ENCODE measurements at regions not wholly inside any gene's neighbourhood (a gene's known extent, or its start where the extent isn't known, plus 50 kb on each side); places are given as distances from the start of the nearest gene placed in this dataset.

DNA sequence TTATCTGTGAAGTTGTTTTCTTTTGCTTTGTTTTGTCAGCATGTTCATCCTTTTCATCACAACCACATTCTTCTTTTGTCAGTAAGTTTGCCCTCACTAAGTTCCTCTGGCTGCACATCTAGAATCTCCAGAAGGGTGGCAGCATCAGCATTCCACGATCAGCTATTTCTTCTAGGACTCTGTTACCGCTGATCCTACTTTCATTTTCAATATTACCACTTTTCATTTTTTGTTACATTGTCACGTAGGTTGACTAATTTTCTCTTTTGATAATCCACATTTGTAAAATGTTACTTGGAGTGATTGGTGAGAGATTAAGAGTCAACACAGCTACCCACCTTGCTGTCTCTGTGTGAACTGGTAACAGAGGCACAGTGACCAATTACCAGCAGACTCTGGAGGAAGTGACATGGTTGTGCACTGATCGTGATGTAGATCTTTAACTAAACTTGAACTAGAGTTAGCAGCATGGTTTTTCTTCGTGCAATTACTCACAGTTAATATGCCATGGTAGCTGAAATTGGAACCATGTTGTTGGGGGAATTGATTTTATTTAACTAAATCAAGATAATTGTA lies 307.9 kb upstream of the SLC35B3 start:
- no peak for DNase-seq (ENCODE audit: low read depth)

DNA sequence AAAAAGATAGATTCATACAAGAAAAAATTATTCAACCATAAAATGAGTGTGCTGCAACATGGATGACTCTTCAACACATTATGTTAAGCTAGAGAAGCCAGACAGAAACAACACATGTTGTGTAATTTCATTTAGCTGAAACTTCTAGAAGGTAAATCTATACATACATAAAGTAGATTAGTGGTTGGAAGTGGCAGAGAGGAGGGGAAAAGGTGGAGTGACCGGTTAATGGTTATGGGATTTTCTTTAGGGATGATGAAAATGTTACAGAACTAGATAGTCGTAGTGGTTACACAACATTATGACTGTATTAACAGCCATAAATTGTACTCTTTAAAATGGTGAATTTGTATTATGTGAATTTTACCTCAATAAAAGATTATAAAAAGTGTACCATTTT lies 304.1 kb upstream of the SLC35B3 start:
- DNase-seq (ENCODE audit: low read depth): no peak

DNA sequence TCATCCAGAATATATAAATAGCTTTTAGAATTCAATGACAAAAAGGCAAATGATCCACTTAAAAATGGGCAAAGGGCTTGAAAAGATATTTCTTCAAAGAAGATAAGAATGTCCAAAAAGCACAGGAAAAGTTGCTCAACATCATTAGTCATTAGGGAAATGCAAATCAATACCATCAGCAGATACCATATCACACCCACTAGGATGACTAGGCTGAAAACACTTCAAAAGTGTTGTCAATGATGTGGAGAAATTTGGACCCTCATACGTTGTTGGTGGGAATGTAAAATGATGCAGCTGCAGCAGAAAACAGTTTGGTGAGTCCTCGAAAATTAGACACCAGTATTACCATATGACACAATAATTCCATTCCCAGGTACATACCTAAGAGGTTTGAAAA lies 303.6 kb upstream of the SLC35B3 start:
- DNase-seq (ENCODE audit: low read depth): no peak

DNA sequence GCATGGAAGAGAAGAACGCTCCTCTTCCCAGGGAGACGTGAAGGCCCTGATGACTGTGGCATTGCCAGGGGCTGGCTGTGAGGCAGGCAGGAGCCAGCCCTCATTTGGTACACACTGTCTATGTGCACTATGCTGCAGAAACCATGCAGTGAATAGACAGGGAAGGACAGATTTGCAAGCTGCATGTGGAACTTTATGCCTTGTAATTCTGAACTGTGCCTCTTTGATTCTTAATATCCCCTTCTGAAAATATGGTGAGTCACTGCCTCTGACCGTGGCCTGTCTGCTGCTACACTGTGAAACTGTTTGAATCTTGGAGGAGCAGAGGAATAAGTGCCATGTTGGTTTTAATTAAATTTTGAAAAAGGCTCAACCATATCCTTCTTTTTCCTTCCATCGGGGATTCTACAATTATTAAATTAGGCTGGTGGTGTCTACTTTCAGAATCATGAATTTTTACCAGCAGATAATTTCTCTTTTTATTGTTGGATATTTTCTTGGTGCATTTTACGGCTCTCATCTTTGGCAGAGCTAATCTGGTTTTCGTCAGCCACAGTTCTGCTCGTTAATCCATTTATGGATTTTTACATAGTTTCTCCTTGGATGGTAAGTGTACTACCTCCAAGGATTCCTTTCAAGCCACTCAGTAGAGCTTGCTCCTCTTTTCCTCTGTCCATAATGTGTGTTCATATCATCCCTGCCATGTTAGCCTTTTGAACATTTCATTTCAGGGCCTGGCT lies 301.0 kb upstream of the SLC35B3 start:
- DNase-seq (ENCODE audit: low read depth): no peak

DNA sequence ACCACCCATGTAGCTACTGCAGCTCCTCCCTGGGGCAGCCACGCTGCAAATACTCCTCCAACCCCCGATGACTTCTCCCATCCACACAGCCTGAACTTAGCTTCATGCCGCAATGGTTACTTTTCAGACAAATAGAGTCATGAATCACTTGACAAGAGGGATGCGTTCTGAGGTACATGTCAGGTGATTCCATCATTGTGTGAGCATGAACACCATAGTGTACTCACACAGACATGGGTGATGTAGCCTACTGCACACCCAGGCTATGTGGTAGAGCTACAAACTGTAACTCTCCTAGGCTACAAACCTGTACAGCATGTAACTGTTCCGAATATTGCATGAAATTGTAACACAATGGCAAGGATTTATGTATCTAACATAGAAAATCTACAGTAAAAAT lies 298.5 kb upstream of the SLC35B3 start:
- no peak for DNase-seq (ENCODE audit: low read depth)

DNA sequence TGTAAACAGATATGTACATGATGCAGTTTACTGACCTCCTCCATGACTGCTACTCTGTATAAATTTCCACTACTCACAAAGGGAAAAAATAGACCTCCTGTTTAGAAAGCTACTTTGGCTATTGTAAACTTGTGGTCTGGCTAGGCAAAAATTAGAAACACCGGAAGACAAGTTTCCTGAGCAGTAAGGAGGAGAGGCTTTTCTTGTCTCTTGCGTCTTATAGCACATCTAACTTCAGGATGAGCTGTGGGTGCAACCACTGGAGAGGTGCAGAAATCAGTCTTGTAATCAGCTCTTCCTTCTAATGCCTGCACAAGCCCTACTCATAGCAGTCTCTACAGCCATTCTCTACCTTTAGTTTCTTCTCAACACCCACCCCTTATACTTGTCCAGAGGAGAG lies 296.5 kb upstream of the SLC35B3 start:
- no peak for DNase-seq (ENCODE audit: low read depth)

DNA sequence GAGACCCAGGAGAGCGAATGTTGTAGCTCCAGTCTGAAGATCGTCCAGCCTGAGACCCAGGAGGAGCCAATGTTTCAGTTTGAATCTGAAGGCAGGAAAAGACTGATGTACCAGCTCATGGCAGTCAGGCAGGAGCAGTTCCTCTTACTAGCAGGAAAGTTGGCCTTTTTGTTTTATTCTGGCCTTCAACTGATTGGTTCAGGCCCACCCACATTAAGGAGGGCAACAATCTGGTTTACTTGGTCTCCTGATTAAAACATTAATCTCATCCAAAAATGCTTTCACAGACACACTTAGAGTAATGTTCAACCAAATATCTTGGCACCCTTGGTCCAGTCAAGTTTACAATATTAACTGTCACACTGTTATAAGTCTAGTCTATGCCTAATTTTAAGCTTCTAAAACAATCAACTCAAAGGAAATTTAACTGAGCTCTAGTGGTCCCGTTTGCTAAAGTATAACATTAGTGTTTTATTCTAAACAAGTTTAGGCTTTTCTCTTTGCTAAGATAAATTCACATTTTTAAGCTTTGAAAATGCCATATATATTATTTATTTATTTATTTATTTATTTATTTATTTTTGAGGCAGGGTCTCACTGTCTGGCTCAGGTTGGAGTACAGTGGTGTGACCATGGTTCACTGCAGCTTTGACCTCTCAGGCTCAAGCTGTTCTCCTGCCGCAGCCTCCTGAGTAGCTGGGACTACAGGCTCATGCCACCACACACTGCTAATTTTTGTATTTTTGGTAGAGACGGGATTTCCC lies 275.5 kb upstream of the SLC35B3 start:
- no peak for DNase-seq (ENCODE audit: low read depth)

DNA sequence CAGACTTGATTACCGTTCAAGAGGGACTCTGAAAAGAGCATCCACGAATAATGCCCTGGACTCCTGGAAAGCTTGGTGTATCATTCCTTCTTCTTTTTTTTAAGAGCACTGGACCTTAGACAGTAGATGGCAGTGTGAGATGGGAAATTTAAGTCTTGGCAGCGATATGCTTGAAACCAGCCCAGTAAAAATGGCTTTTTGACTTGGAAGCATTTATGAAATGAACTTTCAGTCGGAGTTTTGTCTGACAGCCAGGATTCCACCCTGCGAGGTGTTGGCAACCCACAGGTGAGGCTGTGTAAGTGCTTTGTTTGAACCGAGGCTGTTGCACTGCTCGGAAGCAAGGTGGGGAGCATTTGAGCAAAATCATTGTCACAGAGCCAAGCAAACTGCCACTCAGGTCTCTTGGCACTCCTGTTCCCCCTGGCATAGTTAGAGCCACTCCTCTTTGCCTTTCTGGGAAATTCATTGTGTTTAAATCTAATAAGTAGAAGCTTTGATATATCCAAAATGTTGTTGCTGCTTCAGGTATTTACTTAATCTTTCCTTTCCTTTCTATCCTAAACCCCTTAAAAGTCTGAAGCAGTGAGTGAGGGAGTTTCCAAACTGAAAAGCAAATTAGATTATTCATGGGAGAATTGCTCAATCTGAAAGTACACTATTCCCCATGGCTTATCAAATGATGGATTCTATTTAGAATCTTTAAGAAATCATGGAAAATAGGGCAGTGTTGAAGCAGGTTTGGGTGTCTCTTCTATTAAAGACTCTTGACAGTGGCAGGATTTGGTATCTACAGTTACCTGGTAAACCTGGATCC lies 272.8 kb upstream of the SLC35B3 start:
- DNase-seq (ENCODE audit: low read depth): no peak

DNA sequence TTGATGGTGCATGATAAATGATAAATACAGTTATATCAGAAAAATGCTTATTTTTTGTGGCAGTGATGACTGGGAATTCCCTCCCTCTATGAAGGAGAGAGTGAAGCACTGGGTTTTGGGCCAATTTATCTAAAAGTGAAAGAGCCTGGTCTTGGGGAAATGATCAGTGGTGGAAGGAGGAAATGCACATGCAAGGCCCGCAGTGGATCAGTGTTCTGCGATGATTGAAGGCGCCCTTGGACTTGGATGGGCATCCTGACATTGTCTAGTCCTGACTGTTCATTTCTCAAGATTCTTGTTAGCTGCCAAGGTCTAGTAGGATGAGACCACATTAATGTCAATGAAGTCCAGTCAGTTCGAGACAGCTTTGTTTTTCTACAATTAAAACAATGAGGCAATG lies 272.0 kb upstream of the SLC35B3 start:
- no peak for DNase-seq (ENCODE audit: low read depth)

DNA sequence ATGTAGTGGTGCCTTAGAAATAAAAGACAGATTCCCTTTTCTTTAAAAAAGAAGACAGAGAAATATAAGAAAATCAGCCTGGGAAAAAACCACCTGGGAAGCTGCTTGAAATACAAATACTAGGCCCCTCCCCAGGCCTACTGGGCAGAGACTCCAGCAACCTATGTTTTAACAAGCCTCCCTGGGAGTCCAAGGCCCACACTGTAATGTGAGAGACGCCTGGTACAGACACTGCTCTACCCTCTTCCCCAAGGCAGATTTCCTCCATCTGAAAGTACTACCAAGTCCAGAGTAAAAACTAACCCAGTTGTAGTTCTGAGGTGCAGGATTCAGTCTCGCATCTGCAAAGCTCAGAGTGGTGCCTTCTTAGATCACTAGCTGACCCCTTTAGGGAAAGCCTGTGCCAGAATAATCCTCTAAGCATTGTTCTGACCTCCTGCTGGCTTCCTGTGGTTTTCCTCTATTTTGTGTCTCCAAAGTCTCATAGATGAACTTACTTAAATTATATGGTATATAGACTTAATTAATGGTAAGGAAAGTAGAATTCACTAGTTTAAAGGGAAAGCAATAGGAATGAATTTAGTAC lies 270.2 kb upstream of the SLC35B3 start:
- no peak for DNase-seq (ENCODE audit: low read depth)

DNA sequence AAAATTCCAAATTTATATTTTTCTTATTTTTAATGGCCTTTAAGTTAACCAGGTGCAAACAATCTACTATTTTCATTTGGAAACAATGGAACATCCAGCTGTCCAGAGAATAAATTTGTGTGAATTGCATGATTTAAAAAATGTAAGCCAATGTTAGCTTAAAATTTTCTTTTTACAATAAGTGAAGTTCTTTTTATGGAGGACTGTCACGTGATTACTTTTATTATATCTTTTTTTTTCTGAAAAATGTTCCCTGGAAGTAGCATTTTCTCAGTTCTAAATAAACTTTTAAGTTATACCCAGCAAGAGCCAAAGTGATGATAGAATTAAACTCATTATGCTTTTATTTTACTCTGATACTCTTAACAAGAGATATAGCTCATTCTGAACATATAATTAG lies 267.7 kb upstream of the SLC35B3 start:
- no peak for DNase-seq (ENCODE audit: low read depth)

DNA sequence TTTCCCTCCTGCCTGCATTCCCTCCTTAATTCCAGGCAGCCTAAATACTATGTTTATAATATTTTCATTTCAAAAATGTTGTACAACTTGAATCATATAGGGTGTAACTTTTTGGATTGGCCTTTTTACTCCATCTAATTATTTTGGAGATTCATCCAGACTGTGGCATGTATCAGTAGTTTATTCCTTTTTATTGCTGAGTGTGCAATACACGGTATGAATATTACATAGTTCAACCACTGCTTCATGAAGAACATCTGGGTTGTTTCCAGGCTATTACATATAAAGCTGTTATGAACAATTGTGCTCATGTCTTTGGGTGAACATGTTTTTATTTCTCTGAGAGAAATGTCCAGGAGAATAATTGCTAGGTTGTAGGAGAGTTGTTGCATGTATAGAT lies 253.5 kb upstream of the SLC35B3 start:
- DNase-seq (ENCODE audit: low read depth): no peak

DNA sequence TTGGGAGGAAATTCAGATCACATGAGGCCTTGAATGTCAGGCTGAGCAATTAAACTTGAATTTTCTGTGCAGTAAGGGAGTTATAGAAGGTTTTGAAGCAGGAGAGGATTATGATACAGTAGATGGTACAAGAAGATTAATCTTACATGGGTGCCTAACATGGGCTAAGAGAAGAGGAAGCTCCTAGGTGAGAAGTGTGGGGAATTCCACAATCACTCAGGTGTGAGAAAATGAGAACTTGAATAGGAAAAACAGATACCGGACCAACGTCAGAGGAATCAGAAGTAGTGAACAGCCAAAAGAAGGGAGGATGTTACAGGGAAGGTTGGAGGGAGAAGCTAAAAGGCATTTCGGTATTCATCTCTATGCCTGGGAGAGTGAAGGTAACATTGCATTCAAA lies 250.7 kb upstream of the SLC35B3 start:
- DNase-seq (ENCODE audit: low read depth): no peak

DNA sequence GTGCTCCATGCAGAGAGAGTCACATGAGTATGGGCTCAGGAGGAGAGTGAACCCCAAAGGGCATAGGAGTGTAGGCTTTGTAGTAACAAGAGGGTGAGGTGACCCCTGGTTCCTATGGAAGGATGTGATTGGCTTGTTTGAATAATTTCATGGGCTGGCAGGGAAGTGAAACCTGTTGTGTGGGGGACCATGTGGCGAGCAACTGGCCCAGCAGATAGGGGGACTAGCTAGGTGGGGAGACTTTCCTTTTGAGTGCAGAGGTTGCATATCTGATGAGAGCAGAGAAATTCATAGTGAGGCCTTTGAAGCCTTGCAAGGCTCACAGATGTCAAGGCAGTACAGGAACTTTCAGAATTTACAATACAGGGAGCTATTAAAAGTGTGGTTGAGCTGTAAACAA lies 247.9 kb upstream of the SLC35B3 start:
- DNase-seq (ENCODE audit: low read depth): no peak

DNA sequence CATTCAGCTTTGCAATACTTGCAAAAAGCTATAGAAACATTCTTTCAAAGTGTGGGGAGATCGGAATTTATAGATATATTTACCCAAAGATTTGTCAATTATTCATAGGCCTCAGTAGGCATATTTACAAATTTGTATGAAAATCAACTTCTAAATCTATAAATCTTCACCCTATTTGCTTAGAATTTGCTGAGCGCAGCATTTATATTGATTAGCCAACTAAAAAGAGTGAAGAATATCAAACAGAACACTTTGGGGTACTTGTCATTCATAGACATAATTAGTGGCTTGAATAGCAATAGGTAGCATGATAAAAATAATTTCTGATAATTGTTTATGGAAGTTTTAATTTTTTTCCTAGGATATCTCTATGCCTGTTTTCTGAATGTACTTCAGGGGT lies 244.5 kb upstream of the SLC35B3 start:
- DNase-seq (ENCODE audit: low read depth): no peak

DNA sequence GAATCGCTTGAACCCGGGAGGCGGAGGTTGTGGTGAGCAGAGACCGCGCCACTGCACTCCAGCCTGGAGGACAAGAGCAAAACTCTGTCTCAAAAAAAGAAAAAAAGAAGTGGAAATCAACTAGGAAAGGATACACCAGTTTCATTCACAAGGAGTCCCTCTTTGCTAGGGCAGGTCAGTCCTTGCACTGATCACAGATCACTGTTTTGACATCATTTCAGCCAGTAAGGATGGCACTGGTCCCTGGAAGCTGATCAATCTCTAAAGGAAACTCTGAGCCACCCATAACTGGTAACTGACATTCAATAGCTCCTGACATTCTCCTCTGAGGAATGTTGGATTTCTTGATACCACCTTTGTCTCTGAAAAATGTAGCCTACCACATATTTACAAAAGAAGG lies 243.1 kb upstream of the SLC35B3 start:
- DNase-seq (ENCODE audit: low read depth): no peak

DNA sequence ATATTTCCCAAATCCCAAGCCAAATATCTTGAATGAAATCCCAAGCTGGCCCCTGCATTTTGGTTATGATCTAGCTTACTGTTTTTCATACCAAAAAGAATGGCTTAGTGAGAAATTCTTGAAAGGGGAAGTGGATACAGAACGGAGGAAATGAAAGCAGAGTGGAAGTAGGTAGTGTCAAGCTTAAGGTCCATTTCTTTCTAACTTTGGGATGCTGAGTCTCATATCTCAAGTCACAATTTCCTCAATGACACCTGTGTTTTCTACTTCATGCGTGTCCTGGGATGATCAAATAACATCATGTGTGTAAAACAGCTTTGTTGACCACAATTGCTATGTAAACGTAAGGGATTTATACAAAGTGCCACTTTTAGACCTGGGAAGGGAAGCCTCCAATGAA lies 238.8 kb upstream of the SLC35B3 start:
- no peak for DNase-seq (ENCODE audit: low read depth)

DNA sequence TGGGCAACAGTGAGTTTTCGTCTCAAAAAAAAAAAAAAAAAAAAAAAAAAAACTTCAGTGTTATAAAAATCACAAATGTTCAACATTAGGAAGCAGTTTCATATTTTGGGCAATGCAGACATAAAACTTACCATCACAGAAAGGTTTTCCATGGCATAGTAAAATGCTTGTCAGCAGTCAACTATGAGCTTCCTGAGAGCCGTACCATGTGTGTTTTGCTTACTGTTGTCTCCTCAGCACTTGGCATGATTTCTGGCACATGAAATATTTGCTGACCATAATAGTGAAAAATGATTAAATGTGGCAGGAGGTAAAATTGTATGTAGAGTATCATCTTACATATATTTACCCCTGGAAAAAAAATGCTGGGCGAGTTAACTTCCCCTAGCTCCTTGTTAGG lies 237.5 kb upstream of the SLC35B3 start:
- no peak for DNase-seq (ENCODE audit: low read depth)

DNA sequence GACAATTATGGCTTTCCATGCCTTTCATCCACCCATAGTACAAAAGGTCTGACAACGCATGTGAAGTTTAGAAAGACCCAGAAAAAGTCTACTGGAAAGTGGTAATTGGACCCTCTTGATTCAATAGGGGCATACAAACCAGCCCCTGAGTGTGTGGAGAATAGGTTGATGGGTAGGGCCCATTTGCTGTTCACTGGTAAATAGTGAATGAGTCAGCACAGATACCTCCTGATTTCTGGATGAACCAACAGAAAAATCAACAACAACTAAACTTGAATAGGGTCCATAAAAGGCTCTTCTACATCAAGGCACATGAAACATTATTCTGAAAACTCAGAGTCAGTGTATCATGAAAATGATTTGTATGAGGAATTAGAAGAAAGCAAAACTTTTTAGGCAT lies 235.4 kb upstream of the SLC35B3 start:
- DNase-seq (ENCODE audit: low read depth): no peak

DNA sequence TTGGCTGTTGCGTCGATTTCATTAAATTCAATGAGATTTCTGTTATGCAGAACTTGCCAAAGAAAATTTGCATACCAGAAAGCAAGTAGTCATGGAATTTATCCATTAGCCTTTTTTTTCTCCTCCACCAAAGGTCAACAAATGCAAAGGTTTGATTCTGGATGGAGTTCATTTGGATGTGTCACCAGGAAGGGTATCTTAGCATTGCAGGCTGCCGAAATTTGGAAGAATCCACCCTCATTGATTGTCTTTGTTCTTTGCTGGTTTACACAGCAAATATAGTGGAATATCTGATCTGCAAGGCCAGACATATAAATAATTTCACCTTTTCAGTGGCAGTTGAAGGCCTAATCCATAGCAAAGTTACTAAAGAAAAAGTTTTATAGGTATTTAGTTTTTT lies 229.4 kb upstream of the SLC35B3 start:
- DNase-seq (ENCODE audit: low read depth): no peak

DNA sequence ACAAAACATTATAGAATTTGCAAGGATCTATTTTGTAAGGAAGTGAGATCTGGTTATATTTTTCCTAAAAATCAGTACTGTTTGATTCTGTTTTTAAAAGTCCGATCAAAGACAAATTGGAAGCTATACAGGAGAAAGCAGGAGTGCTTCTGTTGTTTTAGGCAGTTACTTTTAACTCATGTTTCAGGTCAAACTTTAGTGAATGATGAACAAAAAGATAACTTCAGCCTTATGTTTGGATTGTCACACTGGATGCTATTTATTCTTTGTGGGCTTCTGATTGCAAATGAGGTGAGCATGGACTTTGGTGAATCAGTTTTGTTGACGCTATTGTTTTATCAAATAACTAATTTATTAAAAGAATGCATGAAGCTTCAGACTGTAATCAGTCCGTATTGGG lies 228.7 kb upstream of the SLC35B3 start:
- no peak for DNase-seq (ENCODE audit: low read depth)

All from activated T-helper 9 cell treated with anti-CD3 and anti-CD28 coated beads, Interleukin-2, amount 50 U/mL, for 16 hours (primary cell).